ENCODE measurements at regions not wholly inside any gene's neighbourhood (a gene's known extent, or its start where the extent isn't known, plus 50 kb on each side); places are given as distances from the start of the nearest gene placed in this dataset.
"Not testable (repeated sequence)": the region's sequence is repeated elsewhere in the genome, so short reads cannot be mapped to it uniquely, and the experiment has no call there.

DNA sequence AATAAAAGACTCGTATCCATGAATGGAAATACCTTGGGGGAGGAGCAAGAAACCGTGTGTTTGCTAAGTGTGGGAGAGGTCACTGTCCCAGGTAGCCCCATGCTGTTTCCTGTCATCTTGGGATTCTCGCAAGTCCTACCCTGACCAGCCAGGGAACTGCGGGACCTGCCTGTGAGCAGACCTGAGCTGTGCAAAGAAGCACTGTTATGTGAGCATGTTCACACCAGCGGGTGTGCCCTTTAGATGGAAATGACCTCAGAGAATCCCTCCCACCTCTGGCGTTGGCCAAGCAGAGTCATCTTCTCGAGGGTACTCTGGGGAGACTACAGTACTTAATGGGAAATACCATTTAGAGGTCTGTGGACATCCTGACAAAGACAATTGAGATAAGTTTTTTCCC, 127.0 kb upstream of the MON1B start:
- no peak for DNase-seq

DNA sequence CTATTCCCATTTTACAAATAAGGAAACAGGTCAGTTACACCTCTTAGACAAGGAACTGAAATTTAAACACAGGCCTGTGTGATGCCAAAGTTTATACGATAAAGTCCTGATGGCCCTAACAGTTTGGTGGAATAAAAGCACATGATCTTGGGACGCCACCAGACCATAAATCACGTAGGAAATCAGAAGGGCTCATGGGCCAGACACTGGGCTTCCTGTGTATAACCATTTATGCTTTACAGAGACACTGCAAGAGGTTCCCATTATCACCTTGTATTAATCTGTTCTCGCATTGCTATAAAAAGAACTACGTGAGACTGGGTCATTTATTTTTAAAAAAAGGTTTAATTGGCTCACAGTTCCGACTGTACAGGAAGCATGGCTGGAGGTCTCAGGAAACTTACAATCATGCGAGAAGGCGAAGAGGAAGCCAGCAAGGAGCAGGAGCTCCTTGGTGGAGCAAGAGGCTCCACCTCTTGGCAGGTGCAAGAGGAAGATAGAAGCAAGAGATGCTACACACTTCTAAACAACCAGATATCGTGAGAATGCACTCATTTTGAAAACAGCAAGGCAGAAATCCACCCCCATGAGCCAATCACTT, 124.0 kb upstream of the MON1B start:
- no peak for DNase-seq

DNA sequence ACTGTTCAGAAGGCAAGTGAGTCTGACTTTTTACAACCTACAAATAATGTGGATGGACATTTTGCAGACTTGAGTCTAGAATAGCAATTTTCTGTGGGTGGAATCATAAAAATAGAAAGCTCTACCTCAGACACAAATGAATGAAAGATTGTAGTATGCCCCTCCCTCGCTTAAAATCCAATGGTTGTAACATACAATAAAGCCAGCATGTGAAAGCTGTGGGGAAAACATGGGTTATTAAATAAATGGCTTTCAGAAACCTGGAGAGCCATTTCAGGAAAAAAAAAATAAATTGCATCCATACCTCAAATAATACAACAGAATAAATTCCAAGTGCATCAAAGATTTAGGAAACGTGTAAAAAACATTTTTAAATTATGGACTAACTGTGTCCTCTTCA, 123.1 kb upstream of the MON1B start:
- no peak for DNase-seq

DNA sequence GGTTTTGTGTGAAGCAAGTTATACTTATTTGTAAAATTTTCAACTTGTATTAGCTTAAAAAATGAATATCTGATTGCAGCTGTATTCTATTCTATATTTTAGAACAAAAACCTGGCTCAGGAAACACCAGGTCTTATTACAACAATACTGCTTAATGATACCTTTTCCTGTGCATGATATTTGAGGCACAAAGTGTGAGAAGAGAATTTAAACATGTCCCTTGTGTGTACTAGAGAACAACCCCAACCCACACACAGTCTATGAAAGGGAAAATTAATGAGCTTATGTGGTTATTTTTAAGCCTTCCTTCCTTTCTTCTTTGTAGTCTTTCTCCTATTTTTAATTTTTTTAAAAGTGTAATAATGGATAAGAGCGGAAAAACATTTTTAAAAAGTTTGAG, 122.6 kb upstream of the MON1B start:
- no peak for DNase-seq

DNA sequence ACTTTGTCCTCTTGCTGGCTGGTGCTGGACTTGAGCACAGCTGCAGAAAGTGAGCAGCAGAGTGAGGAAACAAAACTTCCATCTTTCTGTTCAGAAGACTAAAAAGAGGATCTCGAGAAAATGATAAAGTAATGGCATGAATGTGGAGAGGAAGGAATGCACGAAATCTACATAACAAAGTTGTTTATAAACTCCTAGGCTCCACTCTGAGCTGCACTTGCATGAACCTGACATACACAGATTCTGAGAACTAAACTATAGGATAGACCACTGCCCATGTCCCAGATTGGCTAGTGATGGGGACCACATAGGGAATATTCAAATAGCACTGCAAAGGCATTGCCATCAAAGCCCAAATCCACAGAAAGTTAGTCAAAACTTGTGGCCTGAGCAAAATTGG, 121.1 kb upstream of the MON1B start:
- DNase-seq: no peak

DNA sequence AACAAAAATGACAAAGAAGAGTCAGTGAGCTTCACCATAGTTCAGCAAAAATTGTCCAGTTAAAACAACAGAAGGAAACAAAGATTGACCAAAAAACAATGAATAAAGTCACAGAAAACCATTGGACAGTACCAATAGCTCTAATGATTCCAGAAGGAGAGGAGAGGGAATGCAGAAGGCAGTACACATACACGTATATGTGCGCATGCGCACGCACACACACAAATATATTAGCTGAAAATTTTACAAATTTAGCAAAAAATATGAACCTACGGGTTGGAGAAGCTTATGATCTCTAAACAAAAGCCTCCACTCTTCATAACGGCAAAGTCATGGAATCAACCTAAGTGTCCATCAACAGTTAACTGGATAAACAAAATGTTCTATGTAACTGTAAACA, 120.3 kb upstream of the MON1B start:
- DNase-seq: no peak

DNA sequence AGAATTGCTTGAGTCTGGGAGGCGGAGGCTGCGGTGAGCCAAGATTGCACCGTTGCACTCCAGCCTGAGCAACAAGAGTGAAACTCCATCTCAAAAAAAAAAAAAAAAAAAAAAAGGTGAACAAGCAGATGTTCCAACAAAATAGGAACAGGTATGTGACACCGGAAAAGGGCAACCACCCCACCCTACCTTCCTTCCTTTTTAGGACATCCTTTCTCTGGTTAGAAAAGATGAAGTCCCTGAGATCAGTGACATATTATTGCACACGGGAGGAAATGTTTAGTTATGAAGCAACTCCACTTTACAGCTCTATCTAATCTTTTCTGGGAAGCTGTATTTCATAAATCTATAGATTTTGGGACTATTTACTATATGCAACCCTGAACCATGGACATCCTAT, 114.2 kb upstream of the MON1B start:
- no peak for DNase-seq

DNA sequence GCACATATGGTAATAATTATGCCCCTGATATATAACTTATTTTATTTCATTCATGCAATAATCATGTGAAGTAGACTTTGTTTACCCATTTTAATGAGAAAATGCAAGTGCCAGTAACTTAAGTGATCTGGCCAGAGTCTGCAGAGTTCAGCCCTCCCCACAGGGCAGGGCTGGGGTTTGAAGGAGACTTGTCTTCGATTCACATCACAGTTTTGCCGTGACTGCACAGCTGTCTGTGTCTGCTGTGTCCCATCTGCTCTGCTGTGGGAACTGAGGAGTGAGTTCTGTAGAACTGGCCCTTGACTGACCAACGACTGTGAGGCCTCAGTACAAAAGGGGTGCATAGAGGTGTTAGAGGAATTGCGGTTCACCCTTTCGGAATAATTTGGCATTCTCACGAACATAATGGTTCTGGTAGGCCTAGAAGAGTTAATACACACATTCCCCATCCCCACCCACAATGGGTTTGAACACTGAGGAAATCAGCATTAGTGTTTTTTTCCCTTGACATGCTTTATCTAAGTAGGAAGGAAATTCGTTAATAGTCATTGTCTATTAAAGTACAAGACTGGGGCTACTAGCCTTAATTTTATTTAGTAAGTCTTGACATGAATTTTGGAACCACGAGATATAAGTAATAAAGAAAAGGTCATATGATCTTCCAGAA, 113.6 kb upstream of the MON1B start:
- no peak for DNase-seq

DNA sequence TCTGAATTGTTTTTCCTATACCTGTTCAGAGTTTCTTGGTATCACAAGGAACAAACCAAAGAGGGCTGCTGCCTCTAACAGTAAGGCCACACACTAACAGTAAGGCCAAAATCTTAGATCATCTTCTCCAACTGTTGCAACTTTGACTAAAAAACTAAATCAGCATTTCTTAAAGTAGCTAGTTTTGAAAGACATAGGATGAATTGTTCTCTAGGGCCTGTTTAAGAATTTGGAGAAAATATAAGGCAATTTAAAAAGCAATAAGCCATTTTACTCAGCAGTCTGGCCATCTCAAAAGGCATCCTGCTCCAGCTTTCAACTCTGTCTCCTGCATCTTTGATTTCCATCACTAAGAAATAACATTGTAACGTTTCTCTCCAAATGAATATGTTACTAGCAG, 105.0 kb upstream of the MON1B start:
- DNase-seq: no peak

DNA sequence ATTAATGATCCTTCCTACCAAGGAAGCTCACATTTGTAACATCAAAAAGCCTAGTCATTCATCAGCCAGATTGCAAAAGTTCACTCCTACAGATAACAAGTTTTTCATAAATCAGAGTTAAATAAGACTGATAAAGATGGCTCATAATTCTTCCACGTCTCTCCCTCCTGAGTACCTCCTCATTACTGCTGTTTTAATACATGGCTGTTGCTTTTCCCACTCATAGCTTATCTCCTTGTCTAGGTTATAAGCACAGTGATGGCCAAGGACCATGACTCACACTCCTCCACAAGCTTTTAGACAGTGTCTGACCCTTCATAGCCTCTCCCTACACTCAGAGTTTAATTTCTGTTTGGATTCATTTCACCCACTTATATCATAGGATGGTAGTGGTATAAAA, 100.9 kb upstream of the MON1B start:
- DNase-seq: no peak

DNA sequence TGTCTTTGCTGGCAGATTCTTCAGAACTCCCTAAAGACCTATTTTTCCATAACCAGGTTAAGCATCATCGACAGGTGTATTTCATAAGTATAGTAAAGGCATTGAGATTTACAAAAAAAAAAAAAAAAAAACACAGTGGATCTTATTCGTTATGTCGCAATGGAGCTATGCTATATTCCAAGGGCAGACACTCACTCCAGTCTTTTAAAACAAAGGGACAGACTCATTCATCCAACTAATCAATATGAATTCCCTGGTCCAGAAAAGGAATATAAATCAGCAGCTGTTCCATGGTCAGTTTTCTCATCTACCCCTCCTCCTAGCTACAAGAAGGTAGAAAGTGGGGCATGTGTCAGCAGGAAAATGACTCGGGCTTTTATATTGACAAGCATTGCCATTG, 97.7 kb upstream of the MON1B start:
- DNase-seq: no peak

DNA sequence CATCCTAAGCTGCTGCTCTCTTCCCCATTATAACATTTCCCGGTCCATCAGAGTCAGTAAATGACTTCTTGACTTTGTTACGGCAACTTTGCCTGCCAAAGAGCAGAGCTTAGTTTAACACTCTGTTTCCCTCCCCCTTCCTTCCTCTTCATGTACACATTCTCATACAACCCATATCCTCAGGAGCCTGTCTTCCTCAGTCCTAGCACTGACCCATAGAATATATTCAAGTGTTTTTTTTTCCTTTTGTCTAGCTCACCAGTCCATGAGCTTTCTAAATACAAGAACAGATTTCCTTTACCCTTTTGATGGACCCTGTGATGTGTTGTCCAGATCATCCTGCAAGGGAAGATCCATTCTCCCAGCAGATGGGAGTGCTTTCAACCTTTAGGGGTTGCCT, 97.0 kb upstream of the MON1B start:
- no peak for DNase-seq

DNA sequence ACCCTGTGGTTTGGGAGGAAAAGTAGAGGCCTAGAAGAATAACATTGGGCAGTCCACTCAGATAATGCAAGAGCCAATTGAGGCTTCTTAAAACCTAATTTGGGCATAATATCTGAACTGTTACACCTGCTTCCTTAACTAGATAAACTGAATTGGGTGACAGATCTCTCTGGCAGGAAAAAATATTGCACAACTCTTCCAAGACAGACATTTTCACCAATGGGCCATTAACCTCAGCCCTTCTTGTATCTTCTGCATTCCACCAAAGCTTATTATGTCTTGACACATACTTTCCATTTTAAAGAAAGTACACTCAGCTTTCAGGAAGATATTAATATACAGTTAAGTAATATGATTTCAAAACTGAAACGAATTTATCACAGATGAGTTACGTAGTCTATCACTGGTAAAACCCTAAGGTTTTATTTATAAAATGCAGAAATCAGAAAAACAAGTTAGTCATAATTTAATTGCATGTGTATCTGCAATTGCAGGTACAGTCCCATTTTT, 79.9 kb upstream of the MON1B start:
- DNase-seq: no peak

DNA sequence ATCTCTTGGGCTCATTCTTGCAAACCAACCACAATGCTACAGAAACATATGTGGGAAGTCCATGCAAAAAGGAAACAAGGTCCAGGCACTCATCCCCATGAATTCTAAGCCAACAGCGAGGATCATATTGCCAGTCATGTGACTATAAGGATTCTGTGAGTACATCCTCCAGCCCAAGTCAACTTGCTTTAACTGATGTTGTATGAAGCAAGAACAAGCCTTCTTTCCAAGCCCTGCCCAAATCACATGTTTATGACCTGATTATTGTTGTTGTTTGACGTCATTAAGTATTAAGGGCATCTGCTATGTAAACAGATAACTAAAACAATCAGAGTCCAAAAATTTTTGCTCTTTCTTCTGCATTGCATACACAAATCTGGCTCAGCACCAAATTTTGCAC, 78.2 kb upstream of the MON1B start:
- DNase-seq: no peak

DNA sequence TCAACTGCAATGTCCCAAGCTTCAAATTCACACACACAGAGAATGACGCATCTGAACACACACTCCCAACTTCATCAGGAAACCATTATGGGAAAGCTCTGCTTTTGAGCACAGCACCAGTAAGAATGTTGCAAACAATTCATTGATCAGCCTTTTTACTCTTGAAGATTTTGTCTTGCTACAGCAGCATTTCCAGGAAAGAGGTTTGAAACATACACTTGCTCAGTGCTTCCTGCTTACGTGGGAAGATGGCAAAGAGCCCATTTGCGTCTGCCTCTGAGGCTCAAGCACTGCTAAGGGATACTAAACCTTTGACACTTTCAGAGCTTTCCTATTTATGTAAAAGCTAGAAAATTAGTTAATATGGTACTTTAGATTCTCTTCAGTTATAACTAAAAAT, 77.2 kb upstream of the MON1B start:
- DNase-seq: no peak

DNA sequence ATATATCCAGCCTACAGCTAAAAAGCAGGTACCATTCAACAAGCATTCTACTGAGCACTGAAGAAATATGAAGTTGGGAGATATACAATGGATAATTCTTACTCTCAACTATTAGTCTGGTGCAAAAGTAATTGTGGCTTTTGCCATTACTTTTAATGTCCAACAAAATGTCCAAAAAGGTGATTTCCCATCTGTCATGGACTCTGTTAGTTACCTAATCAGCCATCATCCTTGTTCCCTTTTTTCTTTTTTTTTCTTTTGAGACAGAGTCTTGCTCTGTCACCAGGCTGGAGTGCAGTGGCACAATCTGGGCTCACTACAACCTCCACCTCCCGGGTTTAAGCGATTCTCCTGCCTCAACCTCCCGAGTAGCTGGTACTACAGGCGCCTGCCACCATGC, 76.6 kb upstream of the MON1B start:
- DNase-seq: not testable (repeated sequence)

DNA sequence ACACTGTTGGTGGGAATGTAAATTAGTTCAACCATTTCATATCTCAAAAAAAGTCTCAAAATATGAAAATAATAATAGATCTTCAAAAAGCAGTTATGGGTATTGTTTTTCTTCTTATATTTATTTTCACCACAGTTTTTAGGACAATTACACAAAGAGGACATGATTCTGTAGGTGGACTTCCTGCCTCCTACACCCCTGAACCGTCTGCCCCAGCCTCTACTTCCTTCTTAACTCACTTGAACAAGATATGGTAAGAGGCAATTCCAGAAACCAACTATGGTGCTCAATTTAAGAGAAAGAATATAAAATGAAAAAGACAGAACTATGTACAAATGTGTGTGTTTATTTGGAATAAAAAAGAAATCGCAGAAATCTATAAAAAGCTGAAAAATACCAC, 74.1 kb upstream of the MON1B start:
- no peak for DNase-seq

DNA sequence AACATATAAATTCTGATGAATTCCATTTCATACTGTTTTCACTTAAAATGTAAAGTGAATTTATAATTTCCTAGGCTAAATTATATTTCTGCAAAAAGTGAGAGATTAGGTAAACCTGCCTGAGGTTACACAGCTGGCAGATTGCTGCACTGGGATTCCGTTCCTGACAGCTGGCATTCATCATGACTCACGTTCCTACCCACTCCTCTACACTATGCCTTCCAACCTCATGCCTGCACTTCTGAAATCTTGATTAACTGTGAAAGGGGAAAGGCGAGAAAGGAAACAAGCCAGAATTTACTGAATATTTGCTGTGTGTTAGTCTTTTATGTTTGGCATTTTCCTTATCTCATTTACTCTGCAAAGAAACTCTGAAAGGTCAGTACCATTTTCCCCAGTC, 73.3 kb upstream of the MON1B start:
- no peak for DNase-seq

DNA sequence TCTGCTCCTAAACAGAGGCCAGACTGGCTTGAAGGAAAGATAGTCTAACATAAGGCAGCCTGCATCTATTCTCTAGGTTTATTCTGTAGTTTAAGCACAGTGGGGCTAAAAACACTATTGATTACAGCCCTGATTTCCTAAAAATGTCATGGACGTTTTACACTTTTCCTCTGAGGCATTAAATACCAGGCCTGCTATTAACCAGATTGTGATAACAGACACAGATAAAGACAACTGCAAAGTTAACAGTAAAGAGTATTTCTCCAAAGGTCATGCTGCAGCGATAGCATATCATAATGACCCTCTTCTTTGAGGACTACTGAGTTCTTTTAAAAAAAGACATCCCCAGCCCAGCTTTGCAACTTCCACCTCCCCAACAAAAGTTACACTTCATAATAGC, 59.6 kb upstream of the MON1B start:
- no peak for DNase-seq

DNA sequence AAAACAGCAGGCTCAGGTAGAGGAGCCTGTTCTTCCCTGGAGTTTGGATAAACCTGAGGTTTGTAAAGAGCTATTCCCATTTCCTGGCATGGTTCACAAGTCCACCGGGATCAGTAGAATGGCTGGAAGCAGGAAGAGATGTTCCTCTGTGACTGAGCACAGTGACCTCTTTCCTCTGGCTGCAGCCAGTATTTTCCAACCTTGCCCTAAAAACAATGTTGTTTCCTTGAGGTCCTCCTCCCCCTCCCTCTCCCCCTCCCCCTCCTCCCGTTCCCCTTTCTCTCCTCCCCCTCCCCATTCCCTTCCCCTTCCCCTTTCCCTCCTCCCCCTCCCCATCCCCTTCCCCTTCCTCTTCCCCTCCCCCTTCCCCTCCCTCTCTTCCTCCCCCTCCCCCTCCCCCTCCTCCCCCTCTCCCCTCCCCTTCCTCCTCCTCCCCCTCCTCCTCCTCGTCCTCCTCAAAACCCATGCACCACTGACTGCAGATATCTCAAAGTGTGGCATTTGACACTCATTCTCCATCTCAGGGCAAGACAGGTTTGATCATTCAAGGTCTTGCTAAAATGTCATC, 58.9 kb upstream of the MON1B start:
- DNase-seq: no peak

DNA sequence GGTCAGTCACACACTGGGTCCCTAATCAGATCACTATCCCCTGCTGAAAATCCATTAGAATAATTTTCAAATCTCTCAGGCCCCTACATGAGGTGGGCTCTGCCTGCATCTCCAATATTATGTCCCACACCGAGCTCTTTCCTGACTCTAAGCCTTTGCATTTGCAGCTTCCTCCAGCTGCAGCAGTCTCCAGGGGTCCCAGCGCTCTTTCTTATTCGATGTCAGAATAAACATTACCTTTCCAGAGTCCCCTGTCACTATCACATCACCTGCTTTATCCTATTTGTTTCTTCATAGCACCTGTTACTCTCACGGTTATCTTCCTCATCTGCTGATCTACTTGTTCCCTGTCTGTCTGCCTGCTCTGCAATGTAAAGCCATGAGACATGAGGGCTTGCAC, 57.3 kb upstream of the MON1B start:
- DNase-seq: no peak

DNA sequence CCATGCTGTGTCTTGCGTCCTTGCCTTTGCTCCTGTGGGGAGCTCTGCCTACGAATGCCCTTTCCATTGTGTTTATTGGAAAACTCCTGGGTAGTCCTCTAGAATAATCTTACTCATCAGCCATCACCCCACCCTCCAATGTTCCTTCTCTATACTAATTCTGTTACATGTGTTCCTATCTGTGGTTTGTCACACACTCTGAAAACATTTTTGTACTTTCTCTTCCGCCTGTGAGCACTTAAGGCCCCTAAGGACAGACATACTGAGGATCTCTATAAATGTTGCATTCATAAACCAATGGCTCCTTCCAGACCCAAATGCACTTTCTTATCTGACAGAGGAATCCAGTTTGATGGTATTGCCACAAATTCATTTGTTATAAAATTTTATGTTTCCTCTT, 53.9 kb upstream of the MON1B start:
- no peak for DNase-seq

Measured in renal pelvis (tissue), 1 donor.